ENCODE measurements at regions not wholly inside any gene's neighbourhood (a gene's known extent, or its start where the extent isn't known, plus 50 kb on each side); places are given as distances from the start of the nearest gene placed in this dataset.

GRCh38 chr16:86080131-86080875 is 181.3 kb downstream of the IRF8 start:
- TF ChIP-seq CTCF (conservative IDR thresholded peaks at IDR 0.05) (no peak), ZFX (IDR thresholded peaks at IDR 0.05) (no peak)

Measured in C4-2B (cell line).